Endothelial cell of umbilical vein (primary cell): ENCODE measurements at regions not wholly inside any gene's neighbourhood (a gene's known extent, or its start where the extent isn't known, plus 50 kb on each side); places are given as distances from the start of the nearest gene placed in this dataset.

Experiments
- JUN ChIP-seq: IDR thresholded peaks from 2 replicates; pipeline ENCODE4 v1.6.1; 2011; ENCODE audit warnings: borderline replicate concordance, low read depth; ENCODE audit not compliant: insufficient read length, insufficient read depth
- POLR2A ChIP-seq: IDR thresholded peaks from 2 replicates; pipeline ENCODE4 v1.6.1; 2012; ENCODE audit warnings: low read depth, mild to moderate bottlenecking, control low read depth, low read length
- TF ChIP-seq, protein P1 (sequence below), 2 donors: IDR thresholded peaks; 1 replicate in 1 of 2; 2 replicates in 1 of 2; pipeline ENCODE4 v1.5.1; 2011; ENCODE audit warnings: low read length in 2 of 2, mild to moderate bottlenecking in 2 of 2, moderate library complexity in 2 of 2, control low read depth in 1 of 2, inconsistent platforms in 1 of 2, low read depth in 1 of 2; ENCODE audit not compliant: insufficient read depth in 1 of 2; ENCODE audit errors: extremely low read depth in 1 of 2

DNA sequence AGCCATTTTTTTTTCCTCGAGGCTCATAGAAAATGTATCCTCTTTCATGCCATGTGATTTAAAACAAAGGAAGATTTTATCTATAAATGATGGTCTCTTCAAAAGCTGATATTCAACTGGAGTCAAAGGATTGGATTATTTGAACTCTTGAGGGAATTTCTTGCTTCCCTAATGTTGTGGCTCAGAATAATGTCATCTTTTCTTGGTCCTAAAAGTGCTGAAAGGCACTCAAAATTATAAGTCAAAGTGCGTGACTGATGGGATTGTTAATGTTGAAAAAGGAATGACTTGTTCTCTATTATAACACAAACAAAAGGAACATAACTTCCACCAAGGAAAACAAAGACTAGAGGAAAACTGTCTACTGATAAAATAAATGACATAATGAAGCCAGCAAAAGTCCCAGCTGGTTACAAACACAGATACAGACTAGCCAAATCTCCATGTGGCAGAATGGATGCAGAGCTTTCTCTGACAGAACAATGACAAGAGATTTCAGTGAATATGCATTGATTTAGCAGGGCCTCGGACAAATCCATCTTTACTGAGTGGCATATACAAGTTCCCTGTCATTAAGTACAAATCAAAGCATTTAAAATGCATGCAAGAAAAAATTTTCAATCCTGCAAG lies 552.6 kb downstream of the GBA3 start:
- TF ChIP-seq, protein P1, sequence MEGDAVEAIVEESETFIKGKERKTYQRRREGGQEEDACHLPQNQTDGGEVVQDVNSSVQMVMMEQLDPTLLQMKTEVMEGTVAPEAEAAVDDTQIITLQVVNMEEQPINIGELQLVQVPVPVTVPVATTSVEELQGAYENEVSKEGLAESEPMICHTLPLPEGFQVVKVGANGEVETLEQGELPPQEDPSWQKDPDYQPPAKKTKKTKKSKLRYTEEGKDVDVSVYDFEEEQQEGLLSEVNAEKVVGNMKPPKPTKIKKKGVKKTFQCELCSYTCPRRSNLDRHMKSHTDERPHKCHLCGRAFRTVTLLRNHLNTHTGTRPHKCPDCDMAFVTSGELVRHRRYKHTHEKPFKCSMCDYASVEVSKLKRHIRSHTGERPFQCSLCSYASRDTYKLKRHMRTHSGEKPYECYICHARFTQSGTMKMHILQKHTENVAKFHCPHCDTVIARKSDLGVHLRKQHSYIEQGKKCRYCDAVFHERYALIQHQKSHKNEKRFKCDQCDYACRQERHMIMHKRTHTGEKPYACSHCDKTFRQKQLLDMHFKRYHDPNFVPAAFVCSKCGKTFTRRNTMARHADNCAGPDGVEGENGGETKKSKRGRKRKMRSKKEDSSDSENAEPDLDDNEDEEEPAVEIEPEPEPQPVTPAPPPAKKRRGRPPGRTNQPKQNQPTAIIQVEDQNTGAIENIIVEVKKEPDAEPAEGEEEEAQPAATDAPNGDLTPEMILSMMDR (IDR thresholded peaks at IDR 0.05; ENCODE audit: extremely low read depth in 1 of 2, insufficient read depth in 1 of 2, low read depth in 1 of 2, low read length in 2 of 2): no peak
- no peak for TF ChIP-seq POLR2A
- TF ChIP-seq JUN: no peak
